Epithelial cell of proximal tubule (primary cell): ENCODE measurements at regions not wholly inside any gene's neighbourhood (a gene's known extent, or its start where the extent isn't known, plus 50 kb on each side); places are given as distances from the start of the nearest gene placed in this dataset.

ENCODE experiments used
- DNase-seq: peaks from one replicate; pipeline ENCODE4 v3.0.0-alpha.2; 2011; ENCODE audit warnings: low read depth
- H3K4me3 ChIP-seq: 2 replicates; pipeline ENCODE4 v1.5.1; 2011; ENCODE audit warnings: low read depth, mild to moderate bottlenecking, low read length
- CTCF ChIP-seq: conservative IDR thresholded peaks from 2 replicates; pipeline ENCODE4 v1.5.1; 2012; ENCODE audit warnings: low read depth, mild to moderate bottlenecking, low read length

DNA sequence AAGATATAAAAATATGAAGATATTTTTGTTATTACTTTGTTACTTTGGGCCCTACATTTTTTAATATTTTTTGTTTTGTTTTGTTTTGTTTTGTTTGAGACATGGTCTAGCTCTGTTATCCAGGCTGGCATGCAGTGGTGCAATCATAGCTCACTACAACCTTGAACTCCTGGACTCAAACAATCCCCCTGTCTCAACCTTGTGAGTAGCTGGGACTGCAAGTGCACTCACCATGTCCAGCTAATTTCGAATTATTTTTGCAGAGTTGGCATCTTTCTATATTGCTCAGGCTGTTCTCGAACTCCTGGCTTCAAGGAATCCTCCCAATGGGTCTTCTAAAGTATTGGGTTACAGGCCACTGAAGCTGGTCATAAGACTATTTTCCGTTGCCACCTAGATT is 603.6 kb upstream of the PIK3C3 start:
- no peak for DNase-seq
- no peak for TF ChIP-seq CTCF
- no peak overlapping the region for H3K4me3 ChIP-seq

- TF ChIP-seq CTCF = no peak
- no peak overlapping the region for H3K4me3 ChIP-seq
- DNase-seq = no peak
Measured at GRCh38 chr18:41347057-41347456, 608.0 kb upstream of the PIK3C3 start.

GRCh38 chr18:41343808-41344207 is 611.2 kb upstream of the PIK3C3 start:
- no peak for DNase-seq
- TF ChIP-seq CTCF = no peak
- H3K4me3 ChIP-seq = no peak overlapping the region

- TF ChIP-seq CTCF = no peak
- no peak for DNase-seq
- no peak overlapping the region for H3K4me3 ChIP-seq
Measured at GRCh38 chr18:41338341-41338740, 616.7 kb upstream of the PIK3C3 start.

DNA sequence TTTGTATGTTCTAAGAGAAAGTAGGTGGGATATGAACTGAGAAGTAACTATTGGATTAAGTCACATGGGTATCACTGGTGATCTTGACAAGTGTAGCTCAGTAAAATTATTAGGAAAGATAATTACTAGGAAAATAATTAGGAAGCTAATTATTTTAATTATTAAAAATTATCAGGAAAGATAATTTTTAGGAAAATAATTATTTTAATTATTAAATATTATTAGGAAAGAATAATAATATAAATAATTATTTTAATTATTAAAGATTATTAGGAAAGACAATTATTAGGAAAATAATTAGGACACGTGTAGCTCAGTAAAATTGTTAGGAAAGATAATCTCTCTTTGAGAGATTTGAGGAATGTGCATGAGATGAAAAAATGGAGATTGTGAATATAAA is 623.4 kb upstream of the PIK3C3 start:
- no peak for DNase-seq
- H3K4me3 ChIP-seq = no peak overlapping the region
- no peak for TF ChIP-seq CTCF

- no peak for DNase-seq
- TF ChIP-seq CTCF = no peak
- no peak overlapping the region for H3K4me3 ChIP-seq
Measured at GRCh38 chr18:41326311-41326710, 628.7 kb upstream of the PIK3C3 start.

DNA sequence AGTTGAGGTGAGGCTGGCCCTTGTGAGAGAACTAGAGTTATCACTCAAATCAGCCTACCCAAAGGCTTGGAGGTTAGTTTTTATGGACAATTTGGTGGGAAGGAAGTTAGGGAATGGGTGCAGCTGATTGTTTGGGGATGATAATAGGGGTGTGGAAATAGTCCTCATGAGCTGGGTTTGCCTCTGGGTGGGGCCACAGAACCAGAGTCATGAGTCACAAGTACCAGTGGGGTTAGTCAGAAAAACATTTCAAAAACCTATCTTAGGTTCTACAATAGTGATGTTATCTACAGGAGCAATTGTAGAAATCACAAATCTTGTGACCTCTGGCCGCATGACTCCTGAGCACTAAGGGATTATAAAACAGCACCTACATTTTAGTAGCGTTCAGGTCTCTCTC is 630.1 kb upstream of the PIK3C3 start:
- TF ChIP-seq CTCF = no peak
- no peak for DNase-seq
- H3K4me3 ChIP-seq = no peak overlapping the region
